K562 (cell line): ENCODE measurements at regions not wholly inside any gene's neighbourhood (a gene's known extent, or its start where the extent isn't known, plus 50 kb on each side); places are given as distances from the start of the nearest gene placed in this dataset.

Source experiments
- BRCA1 ChIP-seq, 2 experiments: fragments of 450-650 bp in 1 of 2; sonication (generic) in 1 of 2; formaldehyde crosslinking in 1 of 2; IDR thresholded peaks; 2 replicates each; pipeline versions ENCODE4 v1.5.0 to v1.6.1; 2017 to 2020; ENCODE audit warnings: mild to moderate bottlenecking in 1 of 2, missing genetic modification reagents in 1 of 2
- SAFB2 ChIP-seq: fragments of 200-400 bp; formaldehyde crosslinking; IDR thresholded peaks from 2 replicates; pipeline ENCODE4 v1.6.1; 2018; ENCODE audit warnings: borderline replicate concordance, low read length, low read depth, moderate library complexity; ENCODE audit not compliant: severe bottlenecking
- TF ChIP-seq, protein P1 (sequence below): IDR thresholded peaks from 3 replicates; pipeline ENCODE4 v1.6.1; 2011; ENCODE audit warnings: borderline replicate concordance, mild to moderate bottlenecking; ENCODE audit not compliant: insufficient read length, insufficient read depth
- TF ChIP-seq, protein P2 (sequence below), 3 experiments: IDR thresholded peaks in 2 of 3; conservative IDR thresholded peaks in 1 of 3; 2 replicates each; pipeline ENCODE4 v1.5.1; 2011 to 2012; ENCODE audit warnings: low read length in 3 of 3, mild to moderate bottlenecking in 3 of 3, control low read depth in 2 of 3, improper control_type of control experiment in 1 of 3, inconsistent platforms in 1 of 3, low read depth in 1 of 3, mixed read lengths in 1 of 3, moderate library complexity in 1 of 3; ENCODE audit not compliant: insufficient read depth in 2 of 3

- no peak for TF ChIP-seq SAFB2
- TF ChIP-seq, protein P1, sequence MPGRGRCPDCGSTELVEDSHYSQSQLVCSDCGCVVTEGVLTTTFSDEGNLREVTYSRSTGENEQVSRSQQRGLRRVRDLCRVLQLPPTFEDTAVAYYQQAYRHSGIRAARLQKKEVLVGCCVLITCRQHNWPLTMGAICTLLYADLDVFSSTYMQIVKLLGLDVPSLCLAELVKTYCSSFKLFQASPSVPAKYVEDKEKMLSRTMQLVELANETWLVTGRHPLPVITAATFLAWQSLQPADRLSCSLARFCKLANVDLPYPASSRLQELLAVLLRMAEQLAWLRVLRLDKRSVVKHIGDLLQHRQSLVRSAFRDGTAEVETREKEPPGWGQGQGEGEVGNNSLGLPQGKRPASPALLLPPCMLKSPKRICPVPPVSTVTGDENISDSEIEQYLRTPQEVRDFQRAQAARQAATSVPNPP: no peak
- TF ChIP-seq, protein P2, sequence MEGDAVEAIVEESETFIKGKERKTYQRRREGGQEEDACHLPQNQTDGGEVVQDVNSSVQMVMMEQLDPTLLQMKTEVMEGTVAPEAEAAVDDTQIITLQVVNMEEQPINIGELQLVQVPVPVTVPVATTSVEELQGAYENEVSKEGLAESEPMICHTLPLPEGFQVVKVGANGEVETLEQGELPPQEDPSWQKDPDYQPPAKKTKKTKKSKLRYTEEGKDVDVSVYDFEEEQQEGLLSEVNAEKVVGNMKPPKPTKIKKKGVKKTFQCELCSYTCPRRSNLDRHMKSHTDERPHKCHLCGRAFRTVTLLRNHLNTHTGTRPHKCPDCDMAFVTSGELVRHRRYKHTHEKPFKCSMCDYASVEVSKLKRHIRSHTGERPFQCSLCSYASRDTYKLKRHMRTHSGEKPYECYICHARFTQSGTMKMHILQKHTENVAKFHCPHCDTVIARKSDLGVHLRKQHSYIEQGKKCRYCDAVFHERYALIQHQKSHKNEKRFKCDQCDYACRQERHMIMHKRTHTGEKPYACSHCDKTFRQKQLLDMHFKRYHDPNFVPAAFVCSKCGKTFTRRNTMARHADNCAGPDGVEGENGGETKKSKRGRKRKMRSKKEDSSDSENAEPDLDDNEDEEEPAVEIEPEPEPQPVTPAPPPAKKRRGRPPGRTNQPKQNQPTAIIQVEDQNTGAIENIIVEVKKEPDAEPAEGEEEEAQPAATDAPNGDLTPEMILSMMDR (IDR thresholded peaks at IDR 0.05 in 2 of 3, conservative IDR thresholded peaks at IDR 0.05 in 1 of 3; ENCODE audit: insufficient read depth in 2 of 3, low read depth in 1 of 3, low read length in 3 of 3): no peak
- TF ChIP-seq BRCA1 (IDR thresholded peaks at IDR 0.05): no peak
- no peak for TF ChIP-seq BRCA1 (CRISPR knock-in tag; IDR thresholded peaks at IDR 0.05)
These were observed 653.4 kb downstream of the NYAP2 start for GRCh38 chr2:226052772-226053416.
